ENCODE measurements at regions not wholly inside any gene's neighbourhood (a gene's known extent, or its start where the extent isn't known, plus 50 kb on each side); places are given as distances from the start of the nearest gene placed in this dataset.

- TF ChIP-seq E2F5 (CRISPR knock-in tag; IDR thresholded peaks at IDR 0.05), result no peak
- no peak for TF ChIP-seq ZEB2 (IDR thresholded peaks at IDR 0.05)
- no peak for TF ChIP-seq NONO (IDR thresholded peaks at IDR 0.05; ENCODE audit: low read depth in 2 of 2, low read length in 1 of 2)
- TF ChIP-seq YBX1 (IDR thresholded peaks at IDR 0.05), result no peak
- TF ChIP-seq HMG20B (CRISPR knock-in tag; IDR thresholded peaks at IDR 0.05), result no peak
- no peak for TF ChIP-seq FOXP1 (CRISPR knock-in tag; IDR thresholded peaks at IDR 0.05)
- no peak for TF ChIP-seq SIN3B (IDR thresholded peaks at IDR 0.05; ENCODE audit: low read depth)
- TF ChIP-seq TSC22D4 (tag; IDR thresholded peaks at IDR 0.05), result no peak
- no peak for TF ChIP-seq ZNF282 (CRISPR knock-in tag; IDR thresholded peaks at IDR 0.05)
- peak; percentile 53 for TF ChIP-seq ATF7 (IDR thresholded peaks at IDR 0.05)
- TF ChIP-seq ZSCAN29 (IDR thresholded peaks at IDR 0.05), result no peak
- TF ChIP-seq BCL6 (CRISPR knock-in tag; IDR thresholded peaks at IDR 0.05), result no peak
- no peak for TF ChIP-seq ZNF224 (CRISPR knock-in tag; IDR thresholded peaks at IDR 0.05)
- TF ChIP-seq CBX3 (IDR thresholded peaks at IDR 0.05; ENCODE audit: borderline replicate concordance in 1 of 2, low read length in 2 of 2), result no peak
- TF ChIP-seq CREB1 (IDR thresholded peaks at IDR 0.05), result no peak
- TF ChIP-seq CREB1 (CRISPR knock-in tag; IDR thresholded peaks at IDR 0.05), result no peak
- TF ChIP-seq CBX1 (IDR thresholded peaks at IDR 0.05; ENCODE audit: low read depth), result no peak
- TF ChIP-seq FOXJ3 (CRISPR knock-in tag; IDR thresholded peaks at IDR 0.05), result no peak
- TF ChIP-seq ZKSCAN3 (CRISPR knock-in tag; IDR thresholded peaks at IDR 0.05), result no peak
- TF ChIP-seq KDM1A (IDR thresholded peaks at IDR 0.05), result no peak
- TF ChIP-seq SOX6 (IDR thresholded peaks at IDR 0.05), result peak; percentile 60; the same call in 1 of the 2 replicates
- TF ChIP-seq ZFP30 (CRISPR knock-in tag; IDR thresholded peaks at IDR 0.05; ENCODE audit: borderline replicate concordance), result no peak
- TF ChIP-seq ZNF143 (CRISPR knock-in tag; IDR thresholded peaks at IDR 0.05), result no peak
- no peak for TF ChIP-seq POLR2AphosphoS5 (IDR thresholded peaks at IDR 0.05; ENCODE audit: control insufficient read depth, insufficient read depth, low read depth, low read length)
- no peak for TF ChIP-seq TAF1 (IDR thresholded peaks at IDR 0.05; ENCODE audit: control insufficient read depth, extremely low read depth, insufficient read depth, low read length, severe bottlenecking)
- TF ChIP-seq JUND (IDR thresholded peaks at IDR 0.05; ENCODE audit: borderline replicate concordance, low read depth, low read length), result peak; percentile 50
- TF ChIP-seq JUND (tag; IDR thresholded peaks at IDR 0.05; ENCODE audit: borderline replicate concordance, low read depth, low read length), result peak; percentile 46; the same call in 1 of the 3 replicates
- no peak for TF ChIP-seq KAT8 (IDR thresholded peaks at IDR 0.05; ENCODE audit: low read depth)
- TF ChIP-seq SREBF2 (CRISPR knock-in tag; IDR thresholded peaks at IDR 0.05), result no peak
- TF ChIP-seq ZNF561 (CRISPR knock-in tag; conservative IDR thresholded peaks at IDR 0.05), result no peak
- no peak for TF ChIP-seq NR2C2 (CRISPR knock-in tag; IDR thresholded peaks at IDR 0.05)
- TF ChIP-seq NR2C2 (tag; IDR thresholded peaks at IDR 0.05), result peak; percentile 41; the same call in 1 of the 2 replicates
- no peak for TF ChIP-seq CEBPG (CRISPR knock-in tag; IDR thresholded peaks at IDR 0.05)
- TF ChIP-seq CEBPG (tag; conservative IDR thresholded peaks at IDR 0.05 in 1 of 2, IDR thresholded peaks at IDR 0.05 in 1 of 2), result no peak
- no peak for TF ChIP-seq CGGBP1 (CRISPR knock-in tag; IDR thresholded peaks at IDR 0.05)
Observed at GRCh38 chr5:56494300-56494731, 261.2 kb upstream of the ANKRD55 start (continued).

Measured in K562 (cell line).